OCI-LY1 (cell line): ENCODE measurements at regions not wholly inside any gene's neighbourhood (a gene's known extent, or its start where the extent isn't known, plus 50 kb on each side); places are given as distances from the start of the nearest gene placed in this dataset.

Experiments
- H2AFZ ChIP-seq: fragments of 200-600 bp; sonication (generic), shearing (Covaris generic); 2 replicates; pipeline ENCODE4 v1.6.0; 2014; ENCODE audit warnings: antibody characterized with exemption, mild to moderate bottlenecking, low read length
- H3F3A ChIP-seq: fragments of 200-600 bp; sonication (generic), shearing (Covaris generic); 2 replicates; pipeline ENCODE4 v1.6.0; 2014; ENCODE audit warnings: mild to moderate bottlenecking, antibody characterized with exemption, low read length, moderate library complexity; ENCODE audit not compliant: insufficient read depth
- H3K27ac ChIP-seq: fragments of 200-600 bp; sonication (generic); 2 replicates; pipeline ENCODE4 v1.5.1; 2014; ENCODE audit warnings: low read length, mixed run types, mild to moderate bottlenecking, low read depth; ENCODE audit not compliant: poor library complexity, severe bottlenecking
- H3K27me3 ChIP-seq: fragments of 200-600 bp; sonication (generic); 2 replicates; pipeline ENCODE4 v1.6.0; 2014; ENCODE audit warnings: antibody characterized with exemption, mild to moderate bottlenecking, low read length, moderate library complexity; ENCODE audit not compliant: insufficient read depth
- H3K36me3 ChIP-seq: fragments of 200-600 bp; sonication (generic); 2 replicates; pipeline ENCODE4 v1.6.1; 2014; ENCODE audit warnings: mild to moderate bottlenecking, antibody characterized with exemption, low read length, moderate library complexity, mixed read lengths; ENCODE audit not compliant: insufficient read depth
- H3K4me1 ChIP-seq: fragments of 200-600 bp; sonication (generic); 2 replicates; pipeline ENCODE4 v1.5.1; 2014; ENCODE audit warnings: mild to moderate bottlenecking, low read length, moderate library complexity; ENCODE audit not compliant: insufficient read depth, severe bottlenecking
- H3K4me2 ChIP-seq: fragments of 200-600 bp; sonication (generic), shearing (Covaris generic); 2 replicates; pipeline ENCODE4 v1.6.1; 2014; ENCODE audit warnings: low read length
- H3K4me3 ChIP-seq: fragments of 200-600 bp; sonication (generic); 2 replicates; pipeline ENCODE4 v1.5.1; 2014; ENCODE audit warnings: low read length, low read depth, mild to moderate bottlenecking, mixed read lengths; ENCODE audit not compliant: poor library complexity, severe bottlenecking
- H3K79me2 ChIP-seq: fragments of 200-600 bp; shearing (Covaris generic); 2 replicates; pipeline ENCODE4 v1.6.1; 2016; ENCODE audit warnings: mixed run types, low read length, mixed read lengths; ENCODE audit not compliant: insufficient read depth
- H3K9ac ChIP-seq: fragments of 200-600 bp; sonication (generic), shearing (Covaris generic); 2 replicates; pipeline ENCODE4 v1.6.1; 2014; ENCODE audit warnings: mild to moderate bottlenecking, low read length, mixed read lengths
- H3K9me2 ChIP-seq: fragments of 200-600 bp; sonication (generic), shearing (Covaris generic); 2 replicates; pipeline ENCODE4 v1.6.1; 2014; ENCODE audit warnings: low read depth, mild to moderate bottlenecking, low read length, mixed read lengths
- H3K9me3 ChIP-seq: fragments of 200-600 bp; shearing (Covaris generic); 2 replicates; pipeline ENCODE4 v1.6.1; 2014; ENCODE audit warnings: low read length, mixed read lengths
- H4K20me1 ChIP-seq: fragments of 200-600 bp; sonication (generic), shearing (Covaris generic); 2 replicates; pipeline ENCODE4 v1.6.0; 2016; ENCODE audit warnings: mild to moderate bottlenecking, low read length; ENCODE audit not compliant: insufficient read depth
- CTCF ChIP-seq: fragments of 200-600 bp; sonication (generic), shearing (Covaris generic); IDR thresholded peaks from 2 replicates; pipeline ENCODE4 v1.5.1; 2017; ENCODE audit warnings: mild to moderate bottlenecking, antibody characterized with exemption, low read length, moderate library complexity, mixed read lengths
- EZH2 ChIP-seq: fragments of 200-600 bp; sonication (generic), shearing (Covaris generic); IDR thresholded peaks from 2 replicates; pipeline ENCODE4 v1.8.0; 2017; ENCODE audit warnings: borderline replicate concordance, mixed run types, mild to moderate bottlenecking, antibody characterized with exemption, low read length, moderate library complexity, mixed read lengths

- Histone ChIP-seq H3K9ac (no peak overlapping the region), H4K20me1 (no peaks in the 10 kb centered on the region), H3K9me3 (no peaks in the 10 kb centered on the region), H3K79me2 (no peaks in the 10 kb centered on the region), H3K27ac (no peak overlapping the region), H3K9me2 (no peaks in the 10 kb centered on the region), H2AFZ (no peak overlapping the region), H3K4me2 (no peak overlapping the region), H3K4me1 (no peaks in the 10 kb centered on the region), H3K36me3 (no peaks in the 10 kb centered on the region), H3F3A (no peaks in the 10 kb centered on the region), H3K27me3 (no peaks in the 10 kb centered on the region), H3K4me3 (no peak overlapping the region)
- no peak for TF ChIP-seq EZH2
- TF ChIP-seq CTCF: no peak
Observed at GRCh38 chr16:62404842-62405611, 368.8 kb upstream of the CDH8 start.

GRCh38 chr16:62392698-62393097, 356.5 kb upstream of the CDH8 start:
- H3K79me2 ChIP-seq: no peaks in the 10 kb centered on the region
- H3K4me2 ChIP-seq: no peak overlapping the region
- no peaks in the 10 kb centered on the region for H3K9me2 ChIP-seq
- H3K36me3 ChIP-seq: no peaks in the 10 kb centered on the region
- H3K9ac ChIP-seq: no peak overlapping the region
- H3K27ac ChIP-seq: no peak overlapping the region
- H3K4me1 ChIP-seq: no peaks in the 10 kb centered on the region
- H2AFZ ChIP-seq: no peak overlapping the region
- H3K9me3 ChIP-seq: no peaks in the 10 kb centered on the region
- no peak for TF ChIP-seq EZH2
- no peak for TF ChIP-seq CTCF
- no peaks in the 10 kb centered on the region for H4K20me1 ChIP-seq
- H3K27me3 ChIP-seq: no peaks in the 10 kb centered on the region
- H3F3A ChIP-seq: no peaks in the 10 kb centered on the region
- H3K4me3 ChIP-seq: no peak overlapping the region

GRCh38 chr16:62391940-62392339, 355.7 kb upstream of the CDH8 start:
- Histone ChIP-seq H4K20me1 (no peaks in the 10 kb centered on the region), H3K27ac (no peak overlapping the region), H3K4me1 (no peaks in the 10 kb centered on the region), H3K9me2 (no peaks in the 10 kb centered on the region), H3K9me3 (no peaks in the 10 kb centered on the region), H3K36me3 (no peaks in the 10 kb centered on the region), H3K4me2 (no peak overlapping the region), H3F3A (no peaks in the 10 kb centered on the region), H3K4me3 (no peak overlapping the region), H3K9ac (no peak overlapping the region), H3K79me2 (no peaks in the 10 kb centered on the region), H2AFZ (no peak overlapping the region), H3K27me3 (no peaks in the 10 kb centered on the region)
- TF ChIP-seq CTCF (no peak), EZH2 (no peak)
